ENCODE measurements at regions not wholly inside any gene's neighbourhood (a gene's known extent, or its start where the extent isn't known, plus 50 kb on each side); places are given as distances from the start of the nearest gene placed in this dataset.

DNA sequence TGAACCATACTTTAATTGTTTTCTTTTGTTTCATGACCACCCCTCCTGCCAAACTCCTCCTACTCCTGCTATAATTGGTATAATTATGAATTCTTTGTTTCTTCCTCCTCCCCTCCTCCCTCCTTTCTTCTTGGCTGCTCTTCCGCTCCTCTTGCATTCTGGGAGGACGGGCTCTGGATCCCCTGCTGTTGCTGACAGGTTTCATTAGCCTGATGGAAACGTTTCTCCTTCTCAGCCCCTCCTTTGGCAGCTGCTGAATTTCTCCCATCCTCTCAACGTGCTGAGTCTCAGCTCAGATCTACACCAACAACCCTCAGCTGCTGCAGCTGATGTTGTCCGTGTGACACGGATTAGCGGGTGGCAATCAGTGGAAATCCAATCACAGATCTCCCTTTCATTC is 97.1 kb upstream of the UBAC2 start:
- H3K4me3 ChIP-seq (ENCODE audit: low read length) = peak overlapping the region; percentile 18
- no peak for ATAC-seq

DNA sequence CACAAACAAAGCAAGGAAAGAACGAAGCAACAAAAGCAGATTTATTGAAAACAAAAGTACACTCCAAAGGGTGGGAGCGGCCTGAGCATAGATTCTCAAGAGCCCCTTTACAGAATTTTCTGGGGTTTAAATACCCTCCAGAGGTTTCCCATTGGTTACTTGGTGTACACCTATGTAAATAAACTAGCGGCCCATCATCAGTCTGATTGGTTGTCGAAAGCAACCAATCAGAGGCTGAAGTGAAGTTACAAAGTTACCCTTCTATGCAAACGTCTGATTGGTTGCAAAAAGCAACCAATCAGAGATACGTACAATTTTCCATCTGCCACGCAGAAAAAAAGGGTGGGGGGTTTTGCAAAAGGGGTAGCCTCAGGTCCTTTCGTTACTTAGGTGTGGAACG is 96.3 kb upstream of the UBAC2 start:
- WGBS = 84% methylated on average over 9 of the region's 9 CpGs
- no peaks in the 10 kb centered on the region for H3K27me3 ChIP-seq (ENCODE audit: control insufficient read depth, insufficient read depth)
- no peak for ATAC-seq

More for the DNA sequence above, 97.1 kb upstream of the UBAC2 start:
- 23% methylated on average over 7 of the region's 7 CpGs for WGBS
- no peaks in the 10 kb centered on the region for H3K27me3 ChIP-seq (ENCODE audit: control insufficient read depth, insufficient read depth)
- H3K9me3 ChIP-seq (ENCODE audit: control insufficient read depth, low read length) = no peaks in the 10 kb centered on the region
- DNase-seq = no peak
- intact Hi-C loops (cut with DNase I) = no loop called here
- H3K27ac ChIP-seq (ENCODE audit: low read length) = no peak overlapping the region
- no peaks in the 10 kb centered on the region for H3K4me1 ChIP-seq (ENCODE audit: control insufficient read depth, insufficient read depth, low read length)

GRCh38 chr13:99105160-99105559 is 95.5 kb upstream of the UBAC2 start:
- H3K4me1 ChIP-seq (ENCODE audit: control insufficient read depth, insufficient read depth, low read length) = no peaks in the 10 kb centered on the region
- WGBS = 87% methylated on average over 3 of the region's 3 CpGs
- ATAC-seq = no peak
- intact Hi-C loops (cut with DNase I) = no loop called here
- H3K9me3 ChIP-seq (ENCODE audit: control insufficient read depth, low read length) = no peaks in the 10 kb centered on the region
- no peak overlapping the region for H3K27ac ChIP-seq (ENCODE audit: low read length)
- no peaks in the 10 kb centered on the region for H3K27me3 ChIP-seq (ENCODE audit: control insufficient read depth, insufficient read depth)
- DNase-seq = no peak
- H3K4me3 ChIP-seq (ENCODE audit: low read length) = no peak overlapping the region

More for the DNA sequence above, 96.3 kb upstream of the UBAC2 start:
- no peak overlapping the region for H3K27ac ChIP-seq (ENCODE audit: low read length)
- H3K4me1 ChIP-seq (ENCODE audit: control insufficient read depth, insufficient read depth, low read length) = no peaks in the 10 kb centered on the region
- intact Hi-C loops (cut with DNase I) = no loop called here
- H3K9me3 ChIP-seq (ENCODE audit: control insufficient read depth, low read length) = no peaks in the 10 kb centered on the region
- no peak overlapping the region for H3K4me3 ChIP-seq (ENCODE audit: low read length)
- DNase-seq = no peak

DNA sequence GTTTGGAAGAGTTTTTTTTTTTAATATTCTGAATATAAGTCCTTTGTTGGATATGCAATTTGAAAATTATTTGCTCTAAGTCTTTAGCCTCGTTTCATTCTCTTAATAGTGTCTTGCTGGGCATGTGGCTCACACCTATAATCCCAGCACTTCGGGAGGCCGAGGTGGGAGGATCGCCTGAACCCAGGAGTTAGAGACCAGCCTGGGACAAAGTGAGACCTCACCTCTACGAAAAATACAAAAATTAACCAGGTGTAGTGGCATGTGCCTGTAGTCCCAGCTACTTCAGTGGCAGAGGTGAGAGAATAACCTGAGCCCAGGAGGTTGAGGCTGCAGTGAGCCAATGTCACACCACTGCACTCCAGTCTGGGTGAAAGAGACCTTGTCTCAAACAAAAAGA is 87.3 kb upstream of the UBAC2 start:
- Histone ChIP-seq H3K4me1 (ENCODE audit: control insufficient read depth, insufficient read depth, low read length) (no peaks in the 10 kb centered on the region), H3K9me3 (ENCODE audit: control insufficient read depth, low read length) (no peaks in the 10 kb centered on the region), H3K4me3 (ENCODE audit: low read length) (no peak overlapping the region), H3K27me3 (ENCODE audit: control insufficient read depth, insufficient read depth) (no peaks in the 10 kb centered on the region), H3K27ac (ENCODE audit: low read length) (no peak overlapping the region)
- intact Hi-C loops (cut with DNase I) = no loop called here
- no peak for ATAC-seq
- 88% methylated on average over 5 of the region's 5 CpGs for WGBS
- DNase-seq = no peak

DNA sequence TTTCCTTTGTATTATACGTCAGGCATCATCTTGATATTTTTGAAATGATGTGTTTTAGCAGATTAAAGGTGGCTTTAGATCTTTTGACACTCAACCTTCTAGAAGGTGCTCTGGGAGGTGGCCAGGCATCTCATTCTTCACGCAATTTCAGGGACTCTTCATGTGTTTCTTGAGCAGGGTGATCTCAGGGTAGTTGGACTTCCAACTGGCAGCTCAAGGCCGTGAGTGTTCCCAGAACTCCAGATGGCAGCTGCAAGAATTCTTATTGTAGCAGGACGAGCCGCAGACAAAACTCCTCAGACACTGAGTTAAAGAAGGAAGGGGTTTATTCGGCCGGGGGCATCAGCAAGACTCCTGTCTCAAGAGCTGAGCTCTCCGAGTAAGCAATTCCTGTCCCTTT is 82.5 kb upstream of the UBAC2 start:
- H3K4me1 ChIP-seq (ENCODE audit: control insufficient read depth, insufficient read depth, low read length) = no peaks in the 10 kb centered on the region
- no peak overlapping the region for H3K27ac ChIP-seq (ENCODE audit: low read length)
- intact Hi-C loops (cut with DNase I) = no loop called here
- no peak overlapping the region for H3K4me3 ChIP-seq (ENCODE audit: low read length)
- H3K9me3 ChIP-seq (ENCODE audit: control insufficient read depth, low read length) = no peaks in the 10 kb centered on the region
- H3K27me3 ChIP-seq (ENCODE audit: control insufficient read depth, insufficient read depth) = no peaks in the 10 kb centered on the region
- no peak for ATAC-seq
- WGBS = 80% methylated on average over 8 of the region's 8 CpGs
- no peak for DNase-seq

- DNase-seq (no peak), ATAC-seq (no peak)
- WGBS = 80% methylated on average over 7 of the region's 7 CpGs
- intact Hi-C loops (cut with DNase I) = no loop called here
- Histone ChIP-seq H3K4me1 (ENCODE audit: control insufficient read depth, insufficient read depth, low read length) (no peaks in the 10 kb centered on the region), H3K27me3 (ENCODE audit: control insufficient read depth, insufficient read depth) (no peaks in the 10 kb centered on the region), H3K27ac (ENCODE audit: low read length) (no peak overlapping the region), H3K9me3 (ENCODE audit: control insufficient read depth, low read length) (no peaks in the 10 kb centered on the region), H3K4me3 (ENCODE audit: low read length) (no peak overlapping the region)
These were observed 81.0 kb upstream of the UBAC2 start for GRCh38 chr13:99119656-99120055.

- WGBS = 90% methylated on average over 1 of the region's 1 CpG
- no peak for ATAC-seq
- Histone ChIP-seq H3K9me3 (ENCODE audit: control insufficient read depth, low read length) (no peaks in the 10 kb centered on the region), H3K27ac (ENCODE audit: low read length) (no peak overlapping the region), H3K4me3 (ENCODE audit: low read length) (no peak overlapping the region), H3K4me1 (ENCODE audit: control insufficient read depth, insufficient read depth, low read length) (peaks cover 1% of the 10 kb centered on the region), H3K27me3 (ENCODE audit: control insufficient read depth, insufficient read depth) (no peaks in the 10 kb centered on the region)
- DNase-seq = no peak
- intact Hi-C loops (cut with DNase I) = no loop called here
These were observed 79.9 kb upstream of the UBAC2 start for GRCh38 chr13:99120751-99121150.

GRCh38 chr13:99122171-99122570 is 78.5 kb upstream of the UBAC2 start:
- intact Hi-C loops (cut with DNase I) = no loop called here
- H3K4me1 ChIP-seq (ENCODE audit: control insufficient read depth, insufficient read depth, low read length) = peaks cover 1% of the 10 kb centered on the region
- 48% methylated on average over 2 of the region's 2 CpGs for whole genome bisulfite sequencing
- H3K4me3 ChIP-seq (ENCODE audit: low read length) = no peak overlapping the region
- ATAC-seq (no peak), DNase-seq (no peak)
- H3K27ac ChIP-seq (ENCODE audit: low read length) = no peak overlapping the region
- no peaks in the 10 kb centered on the region for H3K27me3 ChIP-seq (ENCODE audit: control insufficient read depth, insufficient read depth)
- no peaks in the 10 kb centered on the region for H3K9me3 ChIP-seq (ENCODE audit: control insufficient read depth, low read length)

- peaks cover 1% of the 10 kb centered on the region for H3K4me1 ChIP-seq (ENCODE audit: control insufficient read depth, insufficient read depth, low read length)
- 87% methylated on average over 14 of the region's 14 CpGs for WGBS
- intact Hi-C loops (cut with DNase I) = no loop called here
- H3K27me3 ChIP-seq (ENCODE audit: control insufficient read depth, insufficient read depth) = no peaks in the 10 kb centered on the region
- DNase-seq (no peak), ATAC-seq (no peak)
- H3K9me3 ChIP-seq (ENCODE audit: control insufficient read depth, low read length) = no peaks in the 10 kb centered on the region
- H3K27ac ChIP-seq (ENCODE audit: low read length) = no peak overlapping the region
- no peak overlapping the region for H3K4me3 ChIP-seq (ENCODE audit: low read length)
These were observed 77.3 kb upstream of the UBAC2 start for GRCh38 chr13:99123101-99124045.

GRCh38 chr13:99124046-99124400 is 76.6 kb upstream of the UBAC2 start:
- WGBS = 89% methylated on average over 1 of the region's 1 CpG
- no peaks in the 10 kb centered on the region for H3K27me3 ChIP-seq (ENCODE audit: control insufficient read depth, insufficient read depth)
- intact Hi-C loops (cut with DNase I) = no loop called here
- DNase-seq (no peak), ATAC-seq (no peak)
- no peak overlapping the region for H3K4me3 ChIP-seq (ENCODE audit: low read length)
- H3K9me3 ChIP-seq (ENCODE audit: control insufficient read depth, low read length) = no peaks in the 10 kb centered on the region
- peaks cover 1% of the 10 kb centered on the region for H3K4me1 ChIP-seq (ENCODE audit: control insufficient read depth, insufficient read depth, low read length)
- H3K27ac ChIP-seq (ENCODE audit: low read length) = no peak overlapping the region

DNA sequence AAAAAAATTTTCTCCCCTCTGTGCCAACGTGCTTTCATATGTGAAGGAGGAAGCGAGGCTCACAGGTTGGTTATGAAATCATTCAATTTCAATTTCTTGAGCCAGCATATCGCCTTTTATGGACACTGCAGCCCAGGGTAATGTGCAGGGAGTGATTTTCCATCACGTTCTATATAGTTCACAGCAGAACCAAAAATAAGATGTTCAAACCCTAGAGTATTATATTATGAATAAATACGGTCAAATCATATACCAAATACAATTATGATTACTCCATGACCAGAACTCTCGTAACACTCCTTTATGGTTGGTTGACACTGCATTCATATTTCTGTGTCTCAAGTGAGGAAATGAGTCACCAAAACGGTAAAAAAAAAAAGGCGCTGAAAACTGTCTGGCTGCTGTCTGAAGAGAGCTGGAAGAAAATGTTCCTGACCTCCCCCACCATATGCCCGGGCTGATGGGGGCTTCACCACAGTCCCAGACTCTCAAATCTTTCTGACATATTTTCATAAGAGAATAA is 75.8 kb upstream of the UBAC2 start:
- DNase-seq = no peak
- Histone ChIP-seq H3K27ac (ENCODE audit: low read length) (no peak overlapping the region), H3K9me3 (ENCODE audit: control insufficient read depth, low read length) (no peaks in the 10 kb centered on the region), H3K4me1 (ENCODE audit: control insufficient read depth, insufficient read depth, low read length) (peaks cover 1% of the 10 kb centered on the region), H3K4me3 (ENCODE audit: low read length) (no peak overlapping the region), H3K27me3 (ENCODE audit: control insufficient read depth, insufficient read depth) (no peaks in the 10 kb centered on the region)
- ATAC-seq = peak; percentile 37 to 79
- intact Hi-C loops (cut with DNase I) = no loop called here
- 26% methylated on average over 9 of the region's 9 CpGs for WGBS

All from right cardiac atrium (tissue), 5 donors.